H1 (cell line): ENCODE measurements at regions not wholly inside any gene's neighbourhood (a gene's known extent, or its start where the extent isn't known, plus 50 kb on each side); places are given as distances from the start of the nearest gene placed in this dataset.

ENCODE experiments used
- RNF2 ChIP-seq: fragments of 200-900, 300-1000 bp; sonication (generic); IDR thresholded peaks from 2 replicates; pipeline ENCODE4 v1.7.1; 2016; ENCODE audit warnings: borderline replicate concordance, low read depth, mild to moderate bottlenecking, antibody characterized with exemption, low read length; ENCODE audit not compliant: poor library complexity, severe bottlenecking; ENCODE audit errors: missing control alignments
- SP1 ChIP-seq: IDR thresholded peaks from 2 replicates; pipeline ENCODE4 v1.6.1; 2011; ENCODE audit warnings: low read depth, low read length
- TF ChIP-seq, protein P1 (sequence below): fragments of 300-600 bp; sonication (generic); IDR thresholded peaks from 2 replicates; pipeline ENCODE4 v1.7.1; 2012; ENCODE audit warnings: low read length, moderate library complexity, mild to moderate bottlenecking, inconsistent platforms; ENCODE audit not compliant: insufficient replicate concordance

DNA sequence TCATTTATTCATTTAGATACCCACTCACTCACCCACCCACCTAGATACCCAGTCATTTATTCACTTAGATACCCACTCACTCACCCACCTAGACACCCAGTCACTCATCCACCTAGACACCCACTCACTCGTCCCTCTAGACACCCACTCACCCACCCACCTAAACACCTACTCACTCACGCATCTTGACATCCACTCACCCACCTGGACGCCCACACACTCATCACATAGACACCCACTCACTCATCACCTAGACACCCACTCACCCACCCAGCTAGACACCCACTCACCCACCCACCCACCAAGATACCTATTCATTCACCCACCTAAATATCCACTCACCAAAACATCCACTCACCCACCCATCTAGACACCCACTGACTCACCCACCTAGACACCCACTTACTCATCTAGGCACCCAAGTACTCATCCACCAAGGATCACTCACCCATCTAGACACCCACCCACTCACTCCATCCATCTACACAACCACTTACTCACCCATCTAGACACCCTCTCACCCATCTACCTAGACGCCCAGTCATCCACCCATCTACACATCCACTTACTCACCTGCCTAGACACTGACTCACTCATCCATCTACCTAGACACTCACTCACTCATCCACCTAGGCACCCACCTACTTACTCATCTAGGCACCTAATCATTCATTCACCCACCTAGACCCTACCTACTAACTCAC, 723.7 kb upstream of the RAB6C start (continued):
- TF ChIP-seq, protein P1, sequence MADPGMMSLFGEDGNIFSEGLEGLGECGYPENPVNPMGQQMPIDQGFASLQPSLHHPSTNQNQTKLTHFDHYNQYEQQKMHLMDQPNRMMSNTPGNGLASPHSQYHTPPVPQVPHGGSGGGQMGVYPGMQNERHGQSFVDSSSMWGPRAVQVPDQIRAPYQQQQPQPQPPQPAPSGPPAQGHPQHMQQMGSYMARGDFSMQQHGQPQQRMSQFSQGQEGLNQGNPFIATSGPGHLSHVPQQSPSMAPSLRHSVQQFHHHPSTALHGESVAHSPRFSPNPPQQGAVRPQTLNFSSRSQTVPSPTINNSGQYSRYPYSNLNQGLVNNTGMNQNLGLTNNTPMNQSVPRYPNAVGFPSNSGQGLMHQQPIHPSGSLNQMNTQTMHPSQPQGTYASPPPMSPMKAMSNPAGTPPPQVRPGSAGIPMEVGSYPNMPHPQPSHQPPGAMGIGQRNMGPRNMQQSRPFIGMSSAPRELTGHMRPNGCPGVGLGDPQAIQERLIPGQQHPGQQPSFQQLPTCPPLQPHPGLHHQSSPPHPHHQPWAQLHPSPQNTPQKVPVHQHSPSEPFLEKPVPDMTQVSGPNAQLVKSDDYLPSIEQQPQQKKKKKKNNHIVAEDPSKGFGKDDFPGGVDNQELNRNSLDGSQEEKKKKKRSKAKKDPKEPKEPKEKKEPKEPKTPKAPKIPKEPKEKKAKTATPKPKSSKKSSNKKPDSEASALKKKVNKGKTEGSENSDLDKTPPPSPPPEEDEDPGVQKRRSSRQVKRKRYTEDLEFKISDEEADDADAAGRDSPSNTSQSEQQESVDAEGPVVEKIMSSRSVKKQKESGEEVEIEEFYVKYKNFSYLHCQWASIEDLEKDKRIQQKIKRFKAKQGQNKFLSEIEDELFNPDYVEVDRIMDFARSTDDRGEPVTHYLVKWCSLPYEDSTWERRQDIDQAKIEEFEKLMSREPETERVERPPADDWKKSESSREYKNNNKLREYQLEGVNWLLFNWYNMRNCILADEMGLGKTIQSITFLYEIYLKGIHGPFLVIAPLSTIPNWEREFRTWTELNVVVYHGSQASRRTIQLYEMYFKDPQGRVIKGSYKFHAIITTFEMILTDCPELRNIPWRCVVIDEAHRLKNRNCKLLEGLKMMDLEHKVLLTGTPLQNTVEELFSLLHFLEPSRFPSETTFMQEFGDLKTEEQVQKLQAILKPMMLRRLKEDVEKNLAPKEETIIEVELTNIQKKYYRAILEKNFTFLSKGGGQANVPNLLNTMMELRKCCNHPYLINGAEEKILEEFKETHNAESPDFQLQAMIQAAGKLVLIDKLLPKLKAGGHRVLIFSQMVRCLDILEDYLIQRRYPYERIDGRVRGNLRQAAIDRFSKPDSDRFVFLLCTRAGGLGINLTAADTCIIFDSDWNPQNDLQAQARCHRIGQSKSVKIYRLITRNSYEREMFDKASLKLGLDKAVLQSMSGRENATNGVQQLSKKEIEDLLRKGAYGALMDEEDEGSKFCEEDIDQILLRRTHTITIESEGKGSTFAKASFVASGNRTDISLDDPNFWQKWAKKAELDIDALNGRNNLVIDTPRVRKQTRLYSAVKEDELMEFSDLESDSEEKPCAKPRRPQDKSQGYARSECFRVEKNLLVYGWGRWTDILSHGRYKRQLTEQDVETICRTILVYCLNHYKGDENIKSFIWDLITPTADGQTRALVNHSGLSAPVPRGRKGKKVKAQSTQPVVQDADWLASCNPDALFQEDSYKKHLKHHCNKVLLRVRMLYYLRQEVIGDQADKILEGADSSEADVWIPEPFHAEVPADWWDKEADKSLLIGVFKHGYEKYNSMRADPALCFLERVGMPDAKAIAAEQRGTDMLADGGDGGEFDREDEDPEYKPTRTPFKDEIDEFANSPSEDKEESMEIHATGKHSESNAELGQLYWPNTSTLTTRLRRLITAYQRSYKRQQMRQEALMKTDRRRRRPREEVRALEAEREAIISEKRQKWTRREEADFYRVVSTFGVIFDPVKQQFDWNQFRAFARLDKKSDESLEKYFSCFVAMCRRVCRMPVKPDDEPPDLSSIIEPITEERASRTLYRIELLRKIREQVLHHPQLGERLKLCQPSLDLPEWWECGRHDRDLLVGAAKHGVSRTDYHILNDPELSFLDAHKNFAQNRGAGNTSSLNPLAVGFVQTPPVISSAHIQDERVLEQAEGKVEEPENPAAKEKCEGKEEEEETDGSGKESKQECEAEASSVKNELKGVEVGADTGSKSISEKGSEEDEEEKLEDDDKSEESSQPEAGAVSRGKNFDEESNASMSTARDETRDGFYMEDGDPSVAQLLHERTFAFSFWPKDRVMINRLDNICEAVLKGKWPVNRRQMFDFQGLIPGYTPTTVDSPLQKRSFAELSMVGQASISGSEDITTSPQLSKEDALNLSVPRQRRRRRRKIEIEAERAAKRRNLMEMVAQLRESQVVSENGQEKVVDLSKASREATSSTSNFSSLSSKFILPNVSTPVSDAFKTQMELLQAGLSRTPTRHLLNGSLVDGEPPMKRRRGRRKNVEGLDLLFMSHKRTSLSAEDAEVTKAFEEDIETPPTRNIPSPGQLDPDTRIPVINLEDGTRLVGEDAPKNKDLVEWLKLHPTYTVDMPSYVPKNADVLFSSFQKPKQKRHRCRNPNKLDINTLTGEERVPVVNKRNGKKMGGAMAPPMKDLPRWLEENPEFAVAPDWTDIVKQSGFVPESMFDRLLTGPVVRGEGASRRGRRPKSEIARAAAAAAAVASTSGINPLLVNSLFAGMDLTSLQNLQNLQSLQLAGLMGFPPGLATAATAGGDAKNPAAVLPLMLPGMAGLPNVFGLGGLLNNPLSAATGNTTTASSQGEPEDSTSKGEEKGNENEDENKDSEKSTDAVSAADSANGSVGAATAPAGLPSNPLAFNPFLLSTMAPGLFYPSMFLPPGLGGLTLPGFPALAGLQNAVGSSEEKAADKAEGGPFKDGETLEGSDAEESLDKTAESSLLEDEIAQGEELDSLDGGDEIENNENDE: no peak
- no peak for TF ChIP-seq SP1
- TF ChIP-seq RNF2: no peak
